IPS DF 6.9 (cell line): ENCODE measurements at regions not wholly inside any gene's neighbourhood (a gene's known extent, or its start where the extent isn't known, plus 50 kb on each side); places are given as distances from the start of the nearest gene placed in this dataset.

ENCODE experiments used
- DNase-seq: peaks from one replicate; pipeline ENCODE4 v3.0.0-alpha.2; 2013; ENCODE audit warnings: low read depth, low spot score
- H3K27ac ChIP-seq: one replicate; pipeline ENCODE4 v1.5.1; 2013; ENCODE audit warnings: low read length, control low read depth
- H3K27me3 ChIP-seq: 2 replicates; pipeline ENCODE4 v1.6.1; 2013; ENCODE audit warnings: mild to moderate bottlenecking, low read length; ENCODE audit not compliant: control insufficient read depth, insufficient read depth
- H3K36me3 ChIP-seq: 2 replicates; pipeline ENCODE4 v1.6.1; 2013; ENCODE audit warnings: low read length; ENCODE audit not compliant: control insufficient read depth, insufficient read depth
- H3K4me1 ChIP-seq: 2 replicates; pipeline ENCODE4 v1.6.1; 2013; ENCODE audit warnings: low read length; ENCODE audit not compliant: control insufficient read depth, insufficient read depth
- H3K4me3 ChIP-seq: 2 replicates; pipeline ENCODE4 v1.5.1; 2013; ENCODE audit warnings: mild to moderate bottlenecking, low read length
- H3K9me3 ChIP-seq: 2 replicates; pipeline ENCODE4 v1.6.1; 2013; ENCODE audit warnings: low read length, inconsistent platforms; ENCODE audit not compliant: control insufficient read depth, insufficient read depth
- WGBS: extraction: QIAGEN DNeasy Blood & Tissue Kit; methylation state at CpG from one replicate; pipeline ENCODE4 v1.1.7; 2013; ENCODE audit warnings: mixed read lengths, missing lambda C conversion rate; ENCODE audit not compliant: insufficient read length, insufficient coverage; 5-methylcytosine and 5-hydroxymethylcytosine counted together

GRCh38 chr14:53652068-53652467 lies 304.6 kb downstream of the BMP4 start:
- no peaks in the 10 kb centered on the region for H3K36me3 ChIP-seq
- no peak overlapping the region for H3K27ac ChIP-seq
- H3K4me3 ChIP-seq, result no peak overlapping the region
- no peaks in the 10 kb centered on the region for H3K4me1 ChIP-seq
- no peaks in the 10 kb centered on the region for H3K9me3 ChIP-seq
- H3K27me3 ChIP-seq, result no peaks in the 10 kb centered on the region
- WGBS, result no CpG with 5 or more reads among the region's 1 CpG
- DNase-seq, result no peak

DNA sequence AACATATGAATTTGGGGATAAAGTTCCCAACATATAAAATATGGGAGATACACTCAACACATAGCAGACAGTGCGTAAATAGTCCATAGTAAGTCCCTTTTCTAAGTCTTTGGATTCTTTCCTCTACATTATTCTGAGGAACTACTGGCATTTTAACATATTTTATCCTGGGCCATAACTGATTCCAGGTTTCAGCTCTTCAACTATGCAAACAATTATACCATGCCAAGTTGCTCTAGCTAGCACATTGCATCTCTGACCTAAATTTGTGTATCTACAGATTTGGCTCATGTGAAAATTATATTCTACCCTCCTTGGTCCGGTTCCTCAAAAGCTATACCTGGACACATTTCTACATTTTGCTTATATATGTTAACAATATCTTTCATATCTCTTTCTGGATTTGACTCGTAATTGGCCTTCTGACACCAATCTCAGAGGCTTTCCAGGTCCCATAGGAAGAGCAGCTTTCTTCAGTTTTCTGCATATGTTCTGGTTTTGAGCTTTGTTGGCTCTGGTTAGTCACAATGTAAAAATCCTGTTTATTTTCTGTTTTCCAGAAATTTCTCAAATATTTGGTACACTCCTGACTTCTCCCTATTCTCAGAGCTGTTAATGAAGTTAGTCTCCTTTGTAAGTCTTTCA lies 305.4 kb downstream of the BMP4 start:
- H3K4me1 ChIP-seq, result no peaks in the 10 kb centered on the region
- no peaks in the 10 kb centered on the region for H3K27me3 ChIP-seq
- no peak overlapping the region for H3K27ac ChIP-seq
- H3K9me3 ChIP-seq, result no peaks in the 10 kb centered on the region
- no peak for DNase-seq
- no CpG with 5 or more reads among the region's 3 CpGs for WGBS
- H3K36me3 ChIP-seq, result no peaks in the 10 kb centered on the region
- H3K4me3 ChIP-seq, result no peak overlapping the region

- Histone ChIP-seq H3K27ac (no peak overlapping the region), H3K4me1 (no peaks in the 10 kb centered on the region), H3K27me3 (no peaks in the 10 kb centered on the region), H3K9me3 (no peaks in the 10 kb centered on the region), H3K4me3 (no peak overlapping the region), H3K36me3 (no peaks in the 10 kb centered on the region)
- no peak for DNase-seq
Measured at GRCh38 chr14:53646925-53647324, 309.7 kb downstream of the BMP4 start.

GRCh38 chr14:53640695-53641094 lies 315.9 kb downstream of the BMP4 start:
- WGBS, result no CpG with 5 or more reads among the region's 4 CpGs

GRCh38 chr14:53638966-53639365 lies 317.7 kb downstream of the BMP4 start:
- no peaks in the 10 kb centered on the region; the same call in 1 of the 2 replicates for H3K9me3 ChIP-seq
- H3K4me1 ChIP-seq, result no peaks in the 10 kb centered on the region; the same call in 1 of the 2 replicates
- no peaks in the 10 kb centered on the region for H3K36me3 ChIP-seq
- H3K27ac ChIP-seq, result no peak overlapping the region
- no peak for DNase-seq
- no CpG with 5 or more reads among the region's 1 CpG for WGBS
- H3K4me3 ChIP-seq, result no peak overlapping the region
- no peaks in the 10 kb centered on the region for H3K27me3 ChIP-seq

More at GRCh38 chr14:53640695-53641094, 315.9 kb downstream of the BMP4 start:
- H3K4me3 ChIP-seq, result no peak overlapping the region
- H3K36me3 ChIP-seq, result no peaks in the 10 kb centered on the region
- no peaks in the 10 kb centered on the region for H3K27me3 ChIP-seq
- no peak for DNase-seq
- no peaks in the 10 kb centered on the region; the same call in 1 of the 2 replicates for H3K4me1 ChIP-seq
- H3K9me3 ChIP-seq, result no peaks in the 10 kb centered on the region; the same call in 1 of the 2 replicates
- H3K27ac ChIP-seq, result no peak overlapping the region

- no peaks in the 10 kb centered on the region for H3K27me3 ChIP-seq
- no peak overlapping the region for H3K4me3 ChIP-seq
- H3K9me3 ChIP-seq, result no peaks in the 10 kb centered on the region; the same call in 1 of the 2 replicates
- no peaks in the 10 kb centered on the region for H3K36me3 ChIP-seq
- no CpG with 5 or more reads among the region's 4 CpGs for WGBS
- no peaks in the 10 kb centered on the region; the same call in 1 of the 2 replicates for H3K4me1 ChIP-seq
- H3K27ac ChIP-seq, result no peak overlapping the region
- no peak for DNase-seq
Measured at GRCh38 chr14:53634793-53635192, 321.8 kb downstream of the BMP4 start.

DNA sequence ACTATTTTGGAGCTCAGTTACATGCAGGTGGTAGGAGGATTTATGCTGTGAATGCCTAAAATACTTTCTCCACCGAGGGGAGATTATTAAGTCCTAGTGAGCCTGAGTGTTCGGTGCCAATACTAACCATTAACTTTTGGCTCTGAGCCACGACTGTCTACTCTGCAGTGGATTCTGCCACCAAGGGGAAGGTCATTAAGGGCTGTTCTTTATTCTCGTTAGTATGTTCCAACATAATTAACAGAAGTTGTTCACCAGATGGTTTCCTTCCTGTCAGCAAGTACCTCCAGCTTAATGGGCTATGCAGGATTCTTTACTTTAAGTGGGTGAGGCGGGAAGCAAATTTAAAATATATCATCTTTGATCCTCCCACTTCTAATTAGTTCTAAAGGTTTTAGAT lies 326.3 kb downstream of the BMP4 start:
- no CpG with 5 or more reads among the region's 5 CpGs for WGBS
- no peak overlapping the region for H3K27ac ChIP-seq
- no peaks in the 10 kb centered on the region for H3K4me1 ChIP-seq
- H3K9me3 ChIP-seq, result no peaks in the 10 kb centered on the region
- H3K27me3 ChIP-seq, result no peaks in the 10 kb centered on the region
- no peaks in the 10 kb centered on the region for H3K36me3 ChIP-seq
- no peak overlapping the region for H3K4me3 ChIP-seq
- no peak for DNase-seq

DNA sequence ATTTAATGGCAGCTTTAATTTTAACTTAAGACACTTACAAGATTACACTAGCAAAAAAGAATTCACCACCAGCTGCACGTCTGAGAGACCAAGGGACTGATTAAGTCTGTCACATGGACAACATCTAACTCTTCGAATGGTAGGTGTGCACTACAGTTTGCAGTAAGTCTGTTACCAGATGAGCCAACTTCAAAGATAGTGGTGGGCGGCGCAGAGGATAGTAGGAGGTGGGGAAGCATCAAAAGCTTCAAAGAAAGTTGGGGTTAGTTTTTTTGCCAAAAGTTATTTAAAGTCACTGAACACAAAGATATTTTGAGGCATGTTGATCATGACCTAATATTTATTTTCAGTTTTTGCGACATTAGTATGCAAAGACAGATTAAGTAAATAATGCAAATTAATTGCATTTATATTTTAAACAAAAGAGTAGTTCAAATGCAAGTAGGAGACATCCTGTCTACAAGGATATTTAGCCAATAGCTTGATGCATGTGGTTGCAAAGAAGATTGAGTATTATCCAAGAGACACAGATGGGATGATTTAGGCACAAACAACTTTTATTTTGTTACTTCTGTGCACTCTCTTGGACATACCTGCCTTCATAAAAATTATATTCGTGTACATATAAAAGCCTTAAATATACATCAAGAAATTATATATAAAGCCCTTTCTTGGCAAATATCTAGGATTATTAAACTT lies 327.7 kb downstream of the BMP4 start:
- Histone ChIP-seq H3K4me1 (no peaks in the 10 kb centered on the region), H3K36me3 (no peaks in the 10 kb centered on the region), H3K4me3 (no peak overlapping the region), H3K27me3 (no peaks in the 10 kb centered on the region), H3K27ac (no peak overlapping the region), H3K9me3 (no peaks in the 10 kb centered on the region)
- no CpG with 5 or more reads among the region's 6 CpGs for WGBS
- DNase-seq, result no peak

- Histone ChIP-seq H3K27me3 (no peaks in the 10 kb centered on the region), H3K36me3 (no peaks in the 10 kb centered on the region), H3K4me1 (no peaks in the 10 kb centered on the region), H3K27ac (no peak overlapping the region), H3K4me3 (no peak overlapping the region), H3K9me3 (no peaks in the 10 kb centered on the region)
- WGBS, result no CpG with 5 or more reads among the region's 1 CpG
- no peak for DNase-seq
Measured at GRCh38 chr14:53628261-53628660, 328.4 kb downstream of the BMP4 start.

DNA sequence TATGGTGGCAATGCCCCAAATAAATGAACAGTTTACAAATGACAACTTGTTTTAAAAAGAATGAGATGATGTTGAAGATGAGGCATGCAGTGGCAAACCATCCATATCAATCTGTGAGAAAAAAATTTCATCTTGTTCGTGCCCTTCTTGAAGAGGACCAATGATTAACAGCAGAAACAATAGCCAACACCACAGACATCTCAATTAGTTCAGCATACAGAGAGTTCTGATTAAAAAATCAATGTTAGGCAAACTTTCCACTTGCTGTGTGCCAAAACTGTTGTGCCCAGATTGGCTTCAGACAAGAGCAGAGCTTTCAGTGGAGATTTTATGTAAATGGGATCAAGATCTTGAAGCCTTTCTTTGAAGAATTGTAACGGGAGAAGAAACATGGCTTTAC lies 329.9 kb downstream of the BMP4 start:
- H3K4me1 ChIP-seq, result no peaks in the 10 kb centered on the region
- H3K4me3 ChIP-seq, result no peak overlapping the region
- no peaks in the 10 kb centered on the region for H3K27me3 ChIP-seq
- WGBS, result no CpG with 5 or more reads among the region's 2 CpGs
- H3K27ac ChIP-seq, result no peak overlapping the region
- DNase-seq, result no peak
- H3K9me3 ChIP-seq, result no peaks in the 10 kb centered on the region
- no peaks in the 10 kb centered on the region for H3K36me3 ChIP-seq

DNA sequence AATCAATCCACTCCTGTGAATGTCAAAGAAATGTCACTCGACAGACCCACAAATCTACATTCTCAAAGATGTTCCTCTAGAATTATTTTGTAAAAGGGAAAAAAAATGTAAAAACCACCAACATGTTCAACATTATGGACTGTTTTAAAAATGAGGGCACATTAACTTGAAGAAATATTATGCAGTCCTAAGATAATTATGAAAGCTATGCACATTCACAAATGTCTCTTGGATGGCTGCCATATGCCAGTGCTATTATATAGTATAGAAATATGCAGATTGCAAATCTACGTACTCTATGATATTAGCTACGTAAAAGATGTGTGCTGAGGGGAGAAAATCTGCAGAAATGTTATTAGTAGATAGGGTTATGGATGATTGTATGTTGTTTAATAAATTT lies 334.2 kb downstream of the BMP4 start:
- Histone ChIP-seq H3K4me1 (no peaks in the 10 kb centered on the region), H3K9me3 (no peaks in the 10 kb centered on the region), H3K4me3 (no peak overlapping the region), H3K27ac (no peak overlapping the region), H3K36me3 (no peaks in the 10 kb centered on the region), H3K27me3 (no peaks in the 10 kb centered on the region)
- DNase-seq, result no peak
- 100% methylated on average over 1 of the region's 3 CpGs for WGBS
